ENCODE measurements at regions not wholly inside any gene's neighbourhood (a gene's known extent, or its start where the extent isn't known, plus 50 kb on each side); places are given as distances from the start of the nearest gene placed in this dataset.

DNA sequence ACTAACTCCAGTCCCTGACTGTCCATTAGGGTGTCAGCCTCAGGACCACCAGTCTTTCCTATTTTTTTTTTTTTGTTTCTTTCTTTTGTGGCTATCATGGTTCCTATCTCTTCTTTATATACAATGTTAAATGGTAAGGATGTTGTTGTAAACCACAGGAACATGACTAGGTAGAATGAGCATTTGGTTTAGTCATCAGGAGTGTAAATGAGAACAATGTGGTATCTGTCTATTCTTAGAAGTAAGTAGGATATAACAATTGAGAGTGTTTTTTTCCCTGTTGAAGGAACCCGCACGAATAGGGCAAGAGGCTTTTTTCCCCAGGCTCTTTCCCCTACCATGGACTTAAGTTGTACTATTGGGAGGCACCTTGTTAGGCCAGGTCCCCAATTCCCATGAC is 880.3 kb upstream of the GBE1 start:
- CTCF ChIA-PET, result no interaction called here

DNA sequence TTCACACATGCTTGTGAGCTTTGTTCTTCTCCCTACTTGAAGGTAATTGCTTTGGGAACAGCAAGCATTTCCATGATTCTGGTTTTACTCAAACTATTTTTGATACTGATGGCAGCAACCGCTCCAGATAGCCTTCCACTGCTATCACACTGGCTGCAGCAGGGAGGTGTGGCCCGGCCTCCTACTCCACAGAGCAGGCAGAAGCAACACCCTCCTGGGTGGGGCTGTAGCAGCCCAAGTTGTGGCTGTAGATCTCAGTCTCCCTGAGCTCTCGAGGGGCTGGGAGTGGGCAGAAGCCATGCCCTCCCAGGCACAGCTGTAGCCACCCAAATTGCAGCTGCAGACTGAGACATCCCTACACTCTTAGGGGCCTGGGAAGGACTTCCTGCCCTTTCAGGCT is 878.8 kb upstream of the GBE1 start:
- H3K4me3 ChIP-seq (ENCODE audit: low read depth, low read length), result no peak overlapping the region
- H3K27me3 ChIP-seq (ENCODE audit: control insufficient read depth, insufficient read depth, low read length), result no peaks in the 10 kb centered on the region
- POLR2A ChIA-PET, result no interaction called here
- TF ChIP-seq, protein P1, sequence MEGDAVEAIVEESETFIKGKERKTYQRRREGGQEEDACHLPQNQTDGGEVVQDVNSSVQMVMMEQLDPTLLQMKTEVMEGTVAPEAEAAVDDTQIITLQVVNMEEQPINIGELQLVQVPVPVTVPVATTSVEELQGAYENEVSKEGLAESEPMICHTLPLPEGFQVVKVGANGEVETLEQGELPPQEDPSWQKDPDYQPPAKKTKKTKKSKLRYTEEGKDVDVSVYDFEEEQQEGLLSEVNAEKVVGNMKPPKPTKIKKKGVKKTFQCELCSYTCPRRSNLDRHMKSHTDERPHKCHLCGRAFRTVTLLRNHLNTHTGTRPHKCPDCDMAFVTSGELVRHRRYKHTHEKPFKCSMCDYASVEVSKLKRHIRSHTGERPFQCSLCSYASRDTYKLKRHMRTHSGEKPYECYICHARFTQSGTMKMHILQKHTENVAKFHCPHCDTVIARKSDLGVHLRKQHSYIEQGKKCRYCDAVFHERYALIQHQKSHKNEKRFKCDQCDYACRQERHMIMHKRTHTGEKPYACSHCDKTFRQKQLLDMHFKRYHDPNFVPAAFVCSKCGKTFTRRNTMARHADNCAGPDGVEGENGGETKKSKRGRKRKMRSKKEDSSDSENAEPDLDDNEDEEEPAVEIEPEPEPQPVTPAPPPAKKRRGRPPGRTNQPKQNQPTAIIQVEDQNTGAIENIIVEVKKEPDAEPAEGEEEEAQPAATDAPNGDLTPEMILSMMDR (IDR thresholded peaks at IDR 0.05; ENCODE audit: insufficient read depth, low read depth, low read length), result no peak
- DNase-seq (ENCODE audit: low read depth), result no peak
- CTCF ChIA-PET, result no interaction called here
- H3K36me3 ChIP-seq (ENCODE audit: control insufficient read depth, insufficient read depth, low read length), result no peaks in the 10 kb centered on the region

More for the DNA sequence above, 880.3 kb upstream of the GBE1 start:
- Histone ChIP-seq H3K4me3 (ENCODE audit: low read depth, low read length) (no peak overlapping the region), H3K27me3 (ENCODE audit: control insufficient read depth, insufficient read depth, low read length) (no peaks in the 10 kb centered on the region), H3K36me3 (ENCODE audit: control insufficient read depth, insufficient read depth, low read length) (no peaks in the 10 kb centered on the region)
- POLR2A ChIA-PET, result no interaction called here
- no peak for DNase-seq (ENCODE audit: low read depth)
- TF ChIP-seq, protein P1 (IDR thresholded peaks at IDR 0.05; ENCODE audit: insufficient read depth, low read depth, low read length), result no peak

DNA sequence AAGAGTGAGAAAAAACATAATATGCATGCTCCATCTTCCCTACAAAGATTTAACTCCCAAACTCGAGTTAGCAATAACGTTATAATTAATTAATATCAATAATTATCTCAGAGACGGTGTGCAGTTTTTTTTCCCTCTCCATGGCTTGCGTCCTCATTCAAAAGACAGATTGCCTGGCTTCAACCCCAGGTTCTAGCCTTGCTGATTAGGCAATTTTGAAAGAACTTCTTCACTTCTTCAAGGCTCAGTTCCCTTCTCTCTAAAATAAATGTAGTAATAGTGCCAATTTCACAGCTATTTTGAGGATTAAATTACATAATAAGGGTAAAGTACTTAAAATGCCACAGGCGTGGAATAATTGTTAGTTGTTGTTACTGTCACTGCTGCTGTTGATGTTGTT is 876.1 kb upstream of the GBE1 start:
- Histone ChIP-seq H3K27me3 (ENCODE audit: control insufficient read depth, insufficient read depth, low read length) (no peaks in the 10 kb centered on the region), H3K4me3 (ENCODE audit: low read depth, low read length) (no peak overlapping the region), H3K36me3 (ENCODE audit: control insufficient read depth, insufficient read depth, low read length) (no peaks in the 10 kb centered on the region)
- TF ChIP-seq, protein P1 (IDR thresholded peaks at IDR 0.05; ENCODE audit: insufficient read depth, low read depth, low read length), result no peak
- ChIA-PET POLR2A (no interaction called here), CTCF (no interaction called here)
- DNase-seq (ENCODE audit: low read depth), result no peak

DNA sequence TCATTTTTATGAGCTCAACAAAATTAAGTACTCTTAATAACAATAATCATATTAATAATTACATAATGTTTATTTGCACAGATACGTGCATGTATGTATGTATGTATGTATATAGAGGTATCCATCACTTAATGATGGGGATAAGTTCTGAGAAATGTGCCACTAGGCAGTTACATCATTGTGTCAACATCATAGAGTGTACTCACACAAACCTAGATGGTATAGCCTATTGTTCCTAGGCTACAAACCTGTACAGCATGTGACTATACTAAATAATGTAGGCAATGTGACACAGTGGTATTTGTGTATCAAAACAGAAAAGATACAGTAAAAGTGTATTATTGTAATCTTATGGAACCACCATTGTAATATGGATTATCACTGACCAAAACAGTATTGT is 874.7 kb upstream of the GBE1 start:
- TF ChIP-seq, protein P1 (IDR thresholded peaks at IDR 0.05; ENCODE audit: insufficient read depth, low read depth, low read length), result no peak
- Histone ChIP-seq H3K36me3 (ENCODE audit: control insufficient read depth, insufficient read depth, low read length) (no peaks in the 10 kb centered on the region), H3K4me3 (ENCODE audit: low read depth, low read length) (no peak overlapping the region), H3K27me3 (ENCODE audit: control insufficient read depth, insufficient read depth, low read length) (no peaks in the 10 kb centered on the region)
- CTCF ChIA-PET, result no interaction called here
- POLR2A ChIA-PET, result no interaction called here
- no peak for DNase-seq (ENCODE audit: low read depth)

- no peak for DNase-seq (ENCODE audit: low read depth)
- TF ChIP-seq, protein P1 (IDR thresholded peaks at IDR 0.05; ENCODE audit: insufficient read depth, low read depth, low read length), result no peak
- CTCF ChIA-PET, result no interaction called here
- Histone ChIP-seq H3K36me3 (ENCODE audit: control insufficient read depth, insufficient read depth, low read length) (no peaks in the 10 kb centered on the region), H3K27me3 (ENCODE audit: control insufficient read depth, insufficient read depth, low read length) (no peaks in the 10 kb centered on the region), H3K4me3 (ENCODE audit: low read depth, low read length) (no peak overlapping the region)
- POLR2A ChIA-PET, result no interaction called here
These were observed 871.9 kb upstream of the GBE1 start for GRCh38 chr3:82633319-82633718.
